IMR-90 (cell line): ENCODE measurements at regions not wholly inside any gene's neighbourhood (a gene's known extent, or its start where the extent isn't known, plus 50 kb on each side); places are given as distances from the start of the nearest gene placed in this dataset.

Experiments
- ATAC-seq: fragments of 200-7000 bp; cut with Tn5 transposase; 2 replicates; pipeline ENCODE4 v1.9.1; 2020; ENCODE audit warnings: low read depth, mild to moderate bottlenecking, moderate library complexity
- BruUV-seq: library from RNA; stranded (reverse); fragments of 400-500 nt; replicated peaks from 2 replicates; lab custom pipeline; 2021; lab: Mats Ljungman, UMichigan
- CTCF ChIA-PET: fragments of 300-600 bp; formaldehyde crosslinking; extraction: SDS; loops from one replicate; lab custom pipeline; 2021; ENCODE audit warnings: antibody characterized with exemption; lab: Yijun Ruan, JAX
- POLR2A ChIA-PET: fragments of 300-600 bp; sonication (Branson Sonifier 250); formaldehyde crosslinking; loops from one replicate; lab custom pipeline; 2022; ENCODE audit warnings: antibody characterized with exemption; ENCODE audit not compliant: unreplicated experiment; lab: Charles Lee
- DNase-seq: peaks from one replicate; pipeline ENCODE4 v3.0.0; 2013
- H2AFZ ChIP-seq: replicated peaks from 2 replicates; pipeline ENCODE3; 2013; ENCODE audit warnings: low read length, mild to moderate bottlenecking; ENCODE audit not compliant: poor library complexity
- H2AK5ac ChIP-seq: 2 replicates; pipeline ENCODE4 v1.6.1; 2013; ENCODE audit warnings: low read depth, low read length, inconsistent platforms
- H2AK9ac ChIP-seq: replicated peaks from 2 replicates; pipeline ENCODE3; 2013; ENCODE audit warnings: mild to moderate bottlenecking, low read depth, low read length, moderate library complexity; ENCODE audit not compliant: poor library complexity
- H2BK120ac ChIP-seq: 2 replicates; pipeline ENCODE4 v1.6.1; 2013; ENCODE audit warnings: low read depth, low read length, inconsistent platforms
- H2BK15ac ChIP-seq: 3 replicates; pipeline ENCODE4 v1.6.1; 2013; ENCODE audit warnings: low read depth, low read length, inconsistent platforms
- H2BK20ac ChIP-seq: 2 replicates; pipeline ENCODE4 v1.6.1; 2013; ENCODE audit warnings: low read depth, mild to moderate bottlenecking, inconsistent platforms, low read length, moderate library complexity
- H2BK5ac ChIP-seq: 2 replicates; pipeline ENCODE4 v1.6.1; 2013; ENCODE audit warnings: mild to moderate bottlenecking, low read depth, low read length, inconsistent platforms; ENCODE audit not compliant: poor library complexity, severe bottlenecking
- H3K14ac ChIP-seq: replicated peaks from 2 replicates; pipeline ENCODE4 v1.6.1; 2013; ENCODE audit warnings: low read depth, low read length, inconsistent platforms
- H3K18ac ChIP-seq: 2 replicates; pipeline ENCODE4 v1.6.1; 2013; ENCODE audit warnings: low read depth, low read length, control low read depth
- H3K23ac ChIP-seq: 2 replicates; pipeline ENCODE4 v1.6.1; 2013; ENCODE audit warnings: low read depth, low read length, inconsistent platforms
- H3K27ac ChIP-seq: 2 replicates; pipeline ENCODE4 v1.5.1; 2013; ENCODE audit warnings: mild to moderate bottlenecking, control low read depth, low read length; ENCODE audit not compliant: insufficient read depth
- H3K27me3 ChIP-seq: 2 replicates; pipeline ENCODE4 v1.6.1; 2013; ENCODE audit warnings: low read length; ENCODE audit not compliant: control insufficient read depth, insufficient read depth
- H3K36me3 ChIP-seq: 2 replicates; pipeline ENCODE4 v1.6.1; 2013; ENCODE audit warnings: low read length, mixed read lengths; ENCODE audit not compliant: control insufficient read depth, insufficient read depth
- H3K4ac ChIP-seq: 2 replicates; pipeline ENCODE4 v1.6.1; 2013; ENCODE audit warnings: low read depth, low read length, inconsistent platforms
- H3K4me1 ChIP-seq: 2 replicates; pipeline ENCODE4 v1.6.1; 2013; ENCODE audit warnings: low read length, mixed read lengths; ENCODE audit not compliant: control insufficient read depth, insufficient read depth
- H3K4me2 ChIP-seq: 2 replicates; pipeline ENCODE4 v1.6.1; 2013; ENCODE audit warnings: low read depth, mild to moderate bottlenecking, control low read depth, low read length, moderate library complexity
- H3K4me3 ChIP-seq: 2 replicates; pipeline ENCODE4 v1.5.1; 2013; ENCODE audit warnings: low read depth, mild to moderate bottlenecking, control low read depth, low read length, moderate library complexity; ENCODE audit not compliant: insufficient read depth
- H3K56ac ChIP-seq: 2 replicates; pipeline ENCODE4 v1.6.1; 2013; ENCODE audit warnings: low read length, inconsistent platforms; ENCODE audit not compliant: insufficient read depth; ENCODE audit errors: extremely low read depth
- H3K79me1 ChIP-seq, 2 experiments: 2 replicates each; pipeline ENCODE4 v1.6.1; 2013; ENCODE audit warnings: low read length in 2 of 2, inconsistent platforms in 1 of 2, low read depth in 1 of 2
- H3K9ac ChIP-seq: 2 replicates; pipeline ENCODE4 v1.6.1; 2013; ENCODE audit warnings: low read depth, low read length, control low read depth
- H3K9me1 ChIP-seq: 2 replicates; pipeline ENCODE4 v1.6.1; 2013; ENCODE audit warnings: low read length, inconsistent platforms; ENCODE audit not compliant: insufficient read depth
- H3K9me3 ChIP-seq: 2 replicates; pipeline ENCODE4 v1.6.1; 2013; ENCODE audit warnings: low read length; ENCODE audit not compliant: control insufficient read depth, insufficient read depth
- H4K20me1 ChIP-seq: 2 replicates; pipeline ENCODE4 v1.6.1; 2013; ENCODE audit warnings: low read length, inconsistent platforms; ENCODE audit not compliant: insufficient read depth
- H4K5ac ChIP-seq: 2 replicates; pipeline ENCODE4 v1.6.1; 2013; ENCODE audit warnings: mild to moderate bottlenecking, low read depth, low read length, control low read depth
- H4K8ac ChIP-seq, 2 experiments: 2 replicates each; pipeline ENCODE4 v1.6.1; 2013; ENCODE audit warnings: low read depth in 2 of 2, low read length in 2 of 2, control low read depth in 1 of 2, inconsistent platforms in 1 of 2
- H4K91ac ChIP-seq: 2 replicates; pipeline ENCODE4 v1.6.1; 2013; ENCODE audit warnings: low read depth, low read length, inconsistent platforms; ENCODE audit not compliant: insufficient read depth
- BHLHE40 ChIP-seq: fragments of 150-350 bp; IDR thresholded peaks from 2 replicates; pipeline ENCODE4 v1.6.1; 2016; ENCODE audit warnings: mild to moderate bottlenecking, low read depth, low read length
- CEBPB ChIP-seq: IDR thresholded peaks from 2 replicates; pipeline ENCODE4 v1.6.1; 2012; ENCODE audit warnings: low read depth, low read length, improper control_type of control experiment
- CHD1 ChIP-seq: IDR thresholded peaks from 2 replicates; pipeline ENCODE4 v1.6.1; 2012; ENCODE audit warnings: low read depth, low read length, improper control_type of control experiment
- FOS ChIP-seq: fragments of 150-350 bp; IDR thresholded peaks from 2 replicates; pipeline ENCODE4 v1.6.1; 2016; ENCODE audit warnings: low read depth, low read length
- MAFK ChIP-seq: IDR thresholded peaks from 2 replicates; pipeline ENCODE4 v1.6.1; 2012; ENCODE audit warnings: low read depth, low read length, improper control_type of control experiment
- MAZ ChIP-seq: IDR thresholded peaks from 2 replicates; pipeline ENCODE4 v1.6.1; 2012; ENCODE audit warnings: low read depth, mild to moderate bottlenecking, low read length, improper control_type of control experiment, moderate library complexity, borderline replicate concordance
- MXI1 ChIP-seq: IDR thresholded peaks from 2 replicates; pipeline ENCODE4 v1.6.1; 2012; ENCODE audit warnings: low read depth, mild to moderate bottlenecking, low read length, moderate library complexity, borderline replicate concordance
- NFE2L2 ChIP-seq: fragments of 150-350 bp; IDR thresholded peaks from 2 replicates; pipeline ENCODE4 v1.6.1; 2016; ENCODE audit warnings: low read depth, mild to moderate bottlenecking, low read length
- POLR2A ChIP-seq: IDR thresholded peaks from 2 replicates; pipeline ENCODE4 v1.6.1; 2012; ENCODE audit warnings: mild to moderate bottlenecking, low read depth, low read length
- RAD21 ChIP-seq: IDR thresholded peaks from 2 replicates; pipeline ENCODE4 v1.6.1; 2012; ENCODE audit warnings: low read length, improper control_type of control experiment
- RCOR1 ChIP-seq: IDR thresholded peaks from 2 replicates; pipeline ENCODE4 v1.6.1; 2012; ENCODE audit warnings: mild to moderate bottlenecking, low read length, improper control_type of control experiment; ENCODE audit not compliant: insufficient replicate concordance
- RFX5 ChIP-seq: IDR thresholded peaks from 2 replicates; pipeline ENCODE4 v1.8.0; 2012; ENCODE audit warnings: low read depth, mild to moderate bottlenecking, low read length, moderate library complexity
- SMC3 ChIP-seq: fragments of 150-350 bp; IDR thresholded peaks from 2 replicates; pipeline ENCODE4 v1.6.1; 2016; ENCODE audit warnings: low read depth, mild to moderate bottlenecking, antibody characterized with exemption, low read length, moderate library complexity
- WGBS, 2 experiments: methylation state at CpG; one replicate each; pipeline versions ENCODE4 v1.1.5 to v1.1.7; 2013; ENCODE audit warnings: missing lambda C conversion rate in 2 of 2; ENCODE audit not compliant: insufficient read length in 1 of 2; ENCODE audit errors: extremely low coverage in 2 of 2; 5-methylcytosine and 5-hydroxymethylcytosine counted together
- dilution Hi-C: fragments of 300-500 bp; cut with HindIII; formaldehyde crosslinking; loops from one replicate; pipeline ENCODE4 v1.14.3; 2018; ENCODE audit warnings: low sequenced_read_pairs; ENCODE audit not compliant: unreplicated experiment
- in situ Hi-C: fragments of 300-500 bp; cut with MboI; formaldehyde crosslinking; loops from 3 replicates; pipeline ENCODE4 v1.14.3; 2019; ENCODE audit warnings: low sequenced_read_pairs, inconsistent platforms, mixed read lengths
- intact Hi-C: fragments of 100-400 bp; cut with micrococcal nuclease; formaldehyde crosslinking; loops from 2 replicates; pipeline ENCODE4 v1.10.0; 2022
- TF ChIP-seq, protein P1 (sequence below): conservative IDR thresholded peaks from 2 replicates; pipeline ENCODE4 v1.5.1; 2012; ENCODE audit warnings: mild to moderate bottlenecking, low read depth, low read length, improper control_type of control experiment
- TF ChIP-seq, protein P2 (sequence below): fragments of 150-350 bp; IDR thresholded peaks from 2 replicates; pipeline ENCODE4 v1.6.1; 2017; ENCODE audit warnings: mild to moderate bottlenecking, antibody characterized with exemption, low read length, low read depth
- TF ChIP-seq, protein P3 (sequence below): fragments of 150-350 bp; IDR thresholded peaks from 2 replicates; pipeline ENCODE4 v1.6.1; 2016; ENCODE audit warnings: low read depth, mild to moderate bottlenecking, low read length, moderate library complexity, borderline replicate concordance

DNA sequence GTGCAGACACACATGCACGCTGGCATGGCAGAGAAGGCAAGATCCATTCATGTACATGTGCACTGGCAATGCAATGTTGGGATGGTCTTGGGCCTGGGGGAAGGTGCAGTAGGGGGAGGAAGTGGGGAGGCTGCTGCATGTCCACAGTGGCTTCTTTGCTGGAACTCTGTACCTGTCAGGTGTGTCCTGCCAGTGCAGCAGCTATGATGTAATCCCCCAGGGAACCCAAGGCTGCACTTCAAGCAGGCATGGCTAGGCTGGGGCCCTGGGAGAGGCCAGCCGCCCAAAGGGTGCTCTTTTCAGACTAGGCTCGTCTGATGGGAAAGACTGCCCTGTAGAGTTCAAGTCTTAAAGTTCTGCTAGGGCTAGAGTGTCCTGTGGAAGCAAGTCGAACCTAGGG is 1304.0 kb downstream of the FAM133A start:
- no peak overlapping the region for H2BK20ac ChIP-seq
- no peak for TF ChIP-seq CEBPB
- TF ChIP-seq MXI1 = no peak
- no peak for TF ChIP-seq POLR2A
- TF ChIP-seq RCOR1 = no peak
- no peak for TF ChIP-seq NFE2L2
- no peak for TF ChIP-seq RAD21
- TF ChIP-seq MAFK = no peak
- TF ChIP-seq, protein P1, sequence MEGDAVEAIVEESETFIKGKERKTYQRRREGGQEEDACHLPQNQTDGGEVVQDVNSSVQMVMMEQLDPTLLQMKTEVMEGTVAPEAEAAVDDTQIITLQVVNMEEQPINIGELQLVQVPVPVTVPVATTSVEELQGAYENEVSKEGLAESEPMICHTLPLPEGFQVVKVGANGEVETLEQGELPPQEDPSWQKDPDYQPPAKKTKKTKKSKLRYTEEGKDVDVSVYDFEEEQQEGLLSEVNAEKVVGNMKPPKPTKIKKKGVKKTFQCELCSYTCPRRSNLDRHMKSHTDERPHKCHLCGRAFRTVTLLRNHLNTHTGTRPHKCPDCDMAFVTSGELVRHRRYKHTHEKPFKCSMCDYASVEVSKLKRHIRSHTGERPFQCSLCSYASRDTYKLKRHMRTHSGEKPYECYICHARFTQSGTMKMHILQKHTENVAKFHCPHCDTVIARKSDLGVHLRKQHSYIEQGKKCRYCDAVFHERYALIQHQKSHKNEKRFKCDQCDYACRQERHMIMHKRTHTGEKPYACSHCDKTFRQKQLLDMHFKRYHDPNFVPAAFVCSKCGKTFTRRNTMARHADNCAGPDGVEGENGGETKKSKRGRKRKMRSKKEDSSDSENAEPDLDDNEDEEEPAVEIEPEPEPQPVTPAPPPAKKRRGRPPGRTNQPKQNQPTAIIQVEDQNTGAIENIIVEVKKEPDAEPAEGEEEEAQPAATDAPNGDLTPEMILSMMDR = no peak
- no peak for TF ChIP-seq CHD1
- TF ChIP-seq SMC3 = no peak
- TF ChIP-seq RFX5 = no peak
- TF ChIP-seq, protein P2, sequence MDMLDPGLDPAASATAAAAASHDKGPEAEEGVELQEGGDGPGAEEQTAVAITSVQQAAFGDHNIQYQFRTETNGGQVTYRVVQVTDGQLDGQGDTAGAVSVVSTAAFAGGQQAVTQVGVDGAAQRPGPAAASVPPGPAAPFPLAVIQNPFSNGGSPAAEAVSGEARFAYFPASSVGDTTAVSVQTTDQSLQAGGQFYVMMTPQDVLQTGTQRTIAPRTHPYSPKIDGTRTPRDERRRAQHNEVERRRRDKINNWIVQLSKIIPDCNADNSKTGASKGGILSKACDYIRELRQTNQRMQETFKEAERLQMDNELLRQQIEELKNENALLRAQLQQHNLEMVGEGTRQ = no peak
- TF ChIP-seq FOS = no peak
- TF ChIP-seq BHLHE40 = no peak
- TF ChIP-seq, protein P3, sequence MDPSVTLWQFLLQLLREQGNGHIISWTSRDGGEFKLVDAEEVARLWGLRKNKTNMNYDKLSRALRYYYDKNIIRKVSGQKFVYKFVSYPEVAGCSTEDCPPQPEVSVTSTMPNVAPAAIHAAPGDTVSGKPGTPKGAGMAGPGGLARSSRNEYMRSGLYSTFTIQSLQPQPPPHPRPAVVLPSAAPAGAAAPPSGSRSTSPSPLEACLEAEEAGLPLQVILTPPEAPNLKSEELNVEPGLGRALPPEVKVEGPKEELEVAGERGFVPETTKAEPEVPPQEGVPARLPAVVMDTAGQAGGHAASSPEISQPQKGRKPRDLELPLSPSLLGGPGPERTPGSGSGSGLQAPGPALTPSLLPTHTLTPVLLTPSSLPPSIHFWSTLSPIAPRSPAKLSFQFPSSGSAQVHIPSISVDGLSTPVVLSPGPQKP = no peak
- TF ChIP-seq MAZ = no peak
- dilution Hi-C loops = no loop called here
- no peaks in the 10 kb centered on the region for H3K9me3 ChIP-seq
- no peak overlapping the region for H3K4me3 ChIP-seq
- H3K4ac ChIP-seq = no peak overlapping the region
- H3K9ac ChIP-seq = no peak overlapping the region
- in situ Hi-C loops = no loop called here
- H4K5ac ChIP-seq = no peak overlapping the region
- no peak overlapping the region for H3K56ac ChIP-seq
- H2AK9ac ChIP-seq = no peak overlapping the region
- no peaks in the 10 kb centered on the region for H4K20me1 ChIP-seq
- H3K9me1 ChIP-seq = no peaks in the 10 kb centered on the region
- H3K79me1 ChIP-seq = no peaks in the 10 kb centered on the region
- ChIA-PET POLR2A (no interaction called here), CTCF (no interaction called here)
- no peak for ATAC-seq
- 0% methylated on average over 1 of the region's 4 CpGs; no CpG with 5 or more reads in 1 of the 2 experiments for WGBS, 2 experiments
- H2AK5ac ChIP-seq = no peak overlapping the region
- no peak for DNase-seq
- no peak overlapping the region for H2BK120ac ChIP-seq
- H3K27ac ChIP-seq = no peak overlapping the region
- no peak overlapping the region for H2BK15ac ChIP-seq
- no peak overlapping the region for H3K4me2 ChIP-seq
- no peak overlapping the region for H3K14ac ChIP-seq
- no peak overlapping the region for H3K18ac ChIP-seq
- no peak overlapping the region for H2AFZ ChIP-seq
- no peaks in the 10 kb centered on the region for H3K36me3 ChIP-seq
- no peak overlapping the region for H4K8ac ChIP-seq
- H3K27me3 ChIP-seq = no peaks in the 10 kb centered on the region
- no peak overlapping the region for H3K23ac ChIP-seq
- no peak overlapping the region for H4K91ac ChIP-seq
- intact Hi-C loops = no loop called here
- H2BK5ac ChIP-seq = no peak overlapping the region
- BruUV-seq = no TSS peak
- H3K4me1 ChIP-seq = no peaks in the 10 kb centered on the region
